NCI-H2227 (cell line): ENCODE measurements at regions not wholly inside any gene's neighbourhood (a gene's known extent, or its start where the extent isn't known, plus 50 kb on each side); places are given as distances from the start of the nearest gene placed in this dataset.

Experiments
- DNase-seq: peaks from one replicate; lab custom pipeline; 2025; ENCODE audit not compliant: unreplicated experiment; lab: John Stamatoyannopoulos, UW

- DNase-seq, result no peak
These were observed 127.6 kb upstream of the LPP start for GRCh38 chr3:188026191-188026968.

GRCh38 chr3:188031121-188031520, 122.8 kb upstream of the LPP start:
- DNase-seq, result no peak

- no peak for DNase-seq
These were observed 119.0 kb upstream of the LPP start for GRCh38 chr3:188034989-188035388.

- no peak for DNase-seq
These were observed 117.4 kb upstream of the LPP start for GRCh38 chr3:188036375-188037194.

GRCh38 chr3:188037195-188037718, 116.7 kb upstream of the LPP start:
- DNase-seq, result peak; percentile 4

GRCh38 chr3:188037965-188038581, 115.9 kb upstream of the LPP start:
- no peak for DNase-seq

GRCh38 chr3:188041193-188041592, 112.8 kb upstream of the LPP start:
- no peak for DNase-seq

- DNase-seq, result no peak
These were observed 112.1 kb upstream of the LPP start for GRCh38 chr3:188041895-188042294.

GRCh38 chr3:188042466-188042865, 111.5 kb upstream of the LPP start:
- DNase-seq, result no peak

GRCh38 chr3:188043891-188044290, 110.1 kb upstream of the LPP start:
- DNase-seq, result no peak

GRCh38 chr3:188046561-188047211, 107.3 kb upstream of the LPP start:
- DNase-seq, result no peak

GRCh38 chr3:188047536-188047935, 106.4 kb upstream of the LPP start:
- no peak for DNase-seq

- DNase-seq, result no peak
These were observed 104.1 kb upstream of the LPP start for GRCh38 chr3:188049606-188050530.

GRCh38 chr3:188051801-188052168, 102.2 kb upstream of the LPP start:
- no peak for DNase-seq

GRCh38 chr3:188052169-188053035, 101.6 kb upstream of the LPP start:
- no peak for DNase-seq

- DNase-seq, result no peak
These were observed 101.0 kb upstream of the LPP start for GRCh38 chr3:188053036-188053340.

- no peak for DNase-seq
These were observed 100.1 kb upstream of the LPP start for GRCh38 chr3:188053710-188054380.

- DNase-seq, result no peak
These were observed 99.4 kb upstream of the LPP start for GRCh38 chr3:188054541-188054940.

- no peak for DNase-seq
These were observed 98.6 kb upstream of the LPP start for GRCh38 chr3:188055388-188055787.
